ENCODE measurements at regions not wholly inside any gene's neighbourhood (a gene's known extent, or its start where the extent isn't known, plus 50 kb on each side); places are given as distances from the start of the nearest gene placed in this dataset.

GRCh38 chr22:48687606-48688005 lies 1140.1 kb downstream of the BRD1 start:
- no peak for TF ChIP-seq CTCF (IDR thresholded peaks at IDR 0.05; ENCODE audit: low read depth, low read length, poor library complexity, severe bottlenecking)
- no peak for TF ChIP-seq EZH2phosphoT487 (IDR thresholded peaks at IDR 0.05; ENCODE audit: borderline replicate concordance, low read length)
